OCI-LY3 (cell line): ENCODE measurements at regions not wholly inside any gene's neighbourhood (a gene's known extent, or its start where the extent isn't known, plus 50 kb on each side); places are given as distances from the start of the nearest gene placed in this dataset.

Experiments
- CTCF ChIP-seq: fragments of 200-600, 300-600 bp; sonication (generic); IDR thresholded peaks from 2 replicates; pipeline ENCODE4 v1.5.1; 2014; ENCODE audit warnings: antibody characterized with exemption, low read length, low read depth
- EZH2phosphoT487 ChIP-seq: fragments of 200-600 bp; shearing (Covaris generic); IDR thresholded peaks from 2 replicates; pipeline ENCODE4 v1.6.1; 2018; ENCODE audit warnings: antibody characterized with exemption, mixed run types, low read depth

GRCh38 chr9:81086416-81086815, 602.9 kb downstream of the TLE1 start:
- TF ChIP-seq CTCF: no peak
- no peak for TF ChIP-seq EZH2phosphoT487
